AG10803 (cell line): ENCODE measurements at regions not wholly inside any gene's neighbourhood (a gene's known extent, or its start where the extent isn't known, plus 50 kb on each side); places are given as distances from the start of the nearest gene placed in this dataset.

ENCODE experiments used
- DNase-seq: peaks from one replicate; pipeline ENCODE4 v3.0.0; 2010; ENCODE audit warnings: low read depth
- H3K4me3 ChIP-seq: 2 replicates; pipeline ENCODE4 v1.5.1; 2011; ENCODE audit warnings: mild to moderate bottlenecking, low read length, control low read depth
- TF ChIP-seq, protein P1 (sequence below): conservative IDR thresholded peaks from 2 replicates; pipeline ENCODE4 v1.5.1; 2011; ENCODE audit warnings: mild to moderate bottlenecking, low read length, control low read depth, inconsistent platforms

DNA sequence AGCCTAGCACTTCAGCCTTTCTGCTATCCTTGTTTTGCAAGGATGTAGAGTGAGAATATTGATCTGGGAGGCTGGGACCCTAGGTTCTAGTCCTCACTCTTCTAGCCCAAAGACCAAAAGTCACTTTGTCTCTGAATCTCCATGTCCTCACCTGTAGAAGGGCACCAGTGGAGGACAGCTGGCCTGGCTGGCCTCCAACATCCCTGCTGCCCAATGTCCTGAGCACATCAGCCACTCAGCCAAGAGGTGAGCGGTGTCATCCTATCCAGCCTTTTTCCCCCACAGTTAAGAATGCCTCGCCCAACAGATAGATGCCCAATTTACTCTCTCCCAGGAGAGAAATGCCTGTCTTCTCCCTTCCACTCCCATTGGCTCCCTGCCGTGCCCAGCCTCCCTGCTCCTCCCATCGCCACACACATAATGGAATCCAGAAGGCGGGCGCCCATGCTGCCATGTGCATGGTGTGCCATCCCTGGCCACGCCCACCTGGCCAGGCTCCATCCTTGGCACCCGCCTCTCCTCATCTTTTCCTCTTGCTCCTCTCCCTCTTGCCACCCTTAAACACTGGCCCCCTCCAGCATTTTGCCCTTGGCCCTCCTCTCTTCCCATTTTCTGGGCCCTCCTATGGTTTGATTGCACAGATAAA, 157.3 kb upstream of the SDK2 start:
- DNase-seq = no peak
- TF ChIP-seq, protein P1, sequence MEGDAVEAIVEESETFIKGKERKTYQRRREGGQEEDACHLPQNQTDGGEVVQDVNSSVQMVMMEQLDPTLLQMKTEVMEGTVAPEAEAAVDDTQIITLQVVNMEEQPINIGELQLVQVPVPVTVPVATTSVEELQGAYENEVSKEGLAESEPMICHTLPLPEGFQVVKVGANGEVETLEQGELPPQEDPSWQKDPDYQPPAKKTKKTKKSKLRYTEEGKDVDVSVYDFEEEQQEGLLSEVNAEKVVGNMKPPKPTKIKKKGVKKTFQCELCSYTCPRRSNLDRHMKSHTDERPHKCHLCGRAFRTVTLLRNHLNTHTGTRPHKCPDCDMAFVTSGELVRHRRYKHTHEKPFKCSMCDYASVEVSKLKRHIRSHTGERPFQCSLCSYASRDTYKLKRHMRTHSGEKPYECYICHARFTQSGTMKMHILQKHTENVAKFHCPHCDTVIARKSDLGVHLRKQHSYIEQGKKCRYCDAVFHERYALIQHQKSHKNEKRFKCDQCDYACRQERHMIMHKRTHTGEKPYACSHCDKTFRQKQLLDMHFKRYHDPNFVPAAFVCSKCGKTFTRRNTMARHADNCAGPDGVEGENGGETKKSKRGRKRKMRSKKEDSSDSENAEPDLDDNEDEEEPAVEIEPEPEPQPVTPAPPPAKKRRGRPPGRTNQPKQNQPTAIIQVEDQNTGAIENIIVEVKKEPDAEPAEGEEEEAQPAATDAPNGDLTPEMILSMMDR = no peak
- H3K4me3 ChIP-seq = no peak overlapping the region

DNA sequence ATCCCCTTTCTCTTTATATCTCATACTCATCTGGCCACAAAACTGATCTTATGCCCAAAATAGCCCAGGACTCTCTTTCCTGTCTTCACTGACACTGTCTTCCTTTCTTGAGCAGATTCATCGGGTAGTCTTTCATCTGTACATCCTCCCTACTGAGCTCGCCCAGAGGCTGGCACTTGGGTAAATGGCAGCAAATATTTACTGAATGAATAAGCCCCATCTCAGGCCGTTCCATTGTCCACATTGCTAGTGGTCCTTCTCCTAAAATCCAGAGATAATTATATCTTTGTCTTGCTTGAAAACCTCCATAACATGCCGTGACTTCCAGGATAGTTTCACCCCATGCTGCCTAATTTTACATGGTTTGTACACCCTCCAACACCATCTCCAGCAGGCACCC, 158.1 kb upstream of the SDK2 start:
- no peak overlapping the region for H3K4me3 ChIP-seq
- no peak for DNase-seq
- TF ChIP-seq, protein P1 = no peak

DNA sequence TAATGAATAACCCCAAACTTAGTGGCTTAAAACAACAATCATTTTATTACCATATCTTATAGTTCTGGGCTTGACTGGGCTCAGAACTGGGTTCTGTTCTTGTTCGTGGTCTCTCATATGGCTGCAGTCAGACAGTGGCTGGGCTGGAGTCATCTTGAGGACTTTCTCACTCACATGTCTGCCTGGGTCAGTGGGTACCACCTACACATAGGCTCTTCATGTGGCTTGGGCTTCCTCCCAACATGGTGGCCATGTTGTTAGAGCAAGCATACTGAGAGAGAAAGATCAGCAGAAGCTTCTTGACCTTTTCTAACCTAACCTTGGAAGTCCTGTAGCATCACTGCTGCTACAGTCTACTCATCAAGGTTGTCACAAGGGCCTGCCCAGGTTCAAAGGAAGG, 158.6 kb upstream of the SDK2 start:
- no peak for DNase-seq
- H3K4me3 ChIP-seq = no peak overlapping the region
- TF ChIP-seq, protein P1 = no peak

DNA sequence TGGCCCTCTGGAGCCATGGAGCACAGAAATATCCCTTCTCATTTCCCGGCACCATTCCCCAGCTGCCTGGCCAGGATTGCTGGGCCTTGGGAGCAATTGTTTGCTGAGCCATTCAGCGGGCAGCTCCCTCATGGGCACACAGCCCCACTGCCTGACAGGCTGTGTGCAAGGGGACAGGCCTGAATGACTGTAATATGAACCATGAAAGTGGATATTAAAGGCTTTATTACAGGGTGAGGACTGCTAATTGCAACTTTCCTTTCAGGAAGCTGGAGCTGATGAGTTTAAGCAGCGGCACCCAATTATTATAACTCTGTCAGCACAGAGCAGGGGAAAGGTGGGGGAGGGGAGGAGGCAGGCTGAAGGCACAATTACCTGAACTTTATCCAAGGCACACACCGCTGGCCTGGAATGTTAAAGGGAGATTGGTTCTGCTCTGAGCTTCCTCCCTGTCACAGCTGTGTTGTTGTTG, 159.8 kb upstream of the SDK2 start:
- H3K4me3 ChIP-seq = no peak overlapping the region
- TF ChIP-seq, protein P1 = no peak
- DNase-seq = no peak

DNA sequence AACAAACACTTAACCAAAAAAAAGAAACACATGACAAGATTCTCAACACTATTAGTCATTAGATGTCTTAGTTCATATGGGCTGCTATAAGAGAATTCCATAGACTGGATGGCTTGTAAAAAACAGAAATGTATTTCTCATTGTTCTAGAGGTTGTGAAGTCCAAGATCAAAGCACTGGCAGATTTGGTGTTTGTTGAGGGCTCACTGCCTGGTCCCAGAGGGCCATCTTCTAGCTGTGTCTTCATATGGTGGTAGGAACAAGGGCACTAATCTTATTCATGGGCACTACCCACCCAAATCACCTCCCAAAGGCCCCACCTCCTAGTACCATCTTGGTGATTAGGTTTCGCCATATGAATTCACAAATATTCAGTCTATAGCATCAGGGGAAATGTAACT, 162.5 kb upstream of the SDK2 start:
- TF ChIP-seq, protein P1 = no peak
- no peak for DNase-seq
- H3K4me3 ChIP-seq = no peak overlapping the region

DNA sequence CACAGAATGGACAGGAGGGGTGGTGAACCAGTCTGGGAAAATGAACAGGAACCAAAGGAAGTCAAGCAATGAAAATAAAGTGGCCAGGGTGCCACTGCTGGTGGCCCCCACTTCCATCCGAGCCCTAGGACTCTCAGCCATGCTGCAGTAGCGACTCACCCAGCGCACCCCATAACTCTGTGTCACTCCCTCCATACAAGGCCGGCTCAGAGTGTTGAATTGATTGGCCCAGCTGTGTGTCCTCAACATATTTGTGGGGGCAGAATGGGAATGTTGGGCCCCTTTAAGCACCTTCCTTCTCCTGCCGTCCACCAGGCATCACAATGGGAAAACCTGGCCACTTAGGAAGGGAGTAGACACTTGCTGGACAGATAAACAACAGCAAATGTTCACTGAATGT, 169.0 kb upstream of the SDK2 start:
- DNase-seq = no peak
- no peak overlapping the region for H3K4me3 ChIP-seq
- TF ChIP-seq, protein P1 = no peak

DNA sequence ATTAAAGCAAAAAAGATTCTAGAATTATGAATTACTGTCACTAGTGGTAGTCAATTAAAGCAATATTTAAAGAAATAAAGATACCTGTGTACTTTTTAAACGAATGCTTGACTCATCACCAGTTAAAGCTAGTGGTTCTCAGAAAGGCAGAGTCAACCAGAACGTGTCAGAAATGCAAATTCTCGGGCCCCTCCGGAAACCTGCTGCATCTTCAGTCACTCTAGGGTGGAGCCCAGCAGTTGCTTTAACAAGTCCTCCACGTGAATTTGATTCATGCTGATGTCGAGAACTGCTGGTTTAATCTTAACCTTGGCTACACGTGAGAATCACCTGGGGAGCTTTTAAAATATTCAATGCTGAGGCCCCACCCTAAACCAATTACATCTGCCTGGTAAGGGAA, 169.8 kb upstream of the SDK2 start:
- DNase-seq = no peak
- TF ChIP-seq, protein P1 = no peak
- no peak overlapping the region for H3K4me3 ChIP-seq
